CD4-positive, CD25-positive, alpha-beta regulatory T cell (primary cell): ENCODE measurements at regions not wholly inside any gene's neighbourhood (a gene's known extent, or its start where the extent isn't known, plus 50 kb on each side); places are given as distances from the start of the nearest gene placed in this dataset.

Source experiments
- ATAC-seq, 2 donors: fragments of 150-1000 bp; cut with Tn5 transposase; one replicate each; pipeline ENCODE4 v1.10.0; 2021; ENCODE audit warnings: low read depth in 2 of 2, moderate number of reproducible peaks in 2 of 2, moderate library complexity in 1 of 2
- DNase-seq, 3 donors: peaks; one replicate each; pipeline versions ENCODE4 v3.0.0 to v3.0.0-alpha.2; 2012 to 2022; ENCODE audit warnings: mixed read lengths in 1 of 3
- H3K27ac ChIP-seq: one replicate; pipeline ENCODE4 v1.7.0; 2013; ENCODE audit warnings: mild to moderate bottlenecking, low read length; ENCODE audit not compliant: insufficient read depth, poor library complexity, severe bottlenecking
- H3K27me3 ChIP-seq: one replicate; pipeline ENCODE4 v1.7.0; 2013; ENCODE audit warnings: low read length; ENCODE audit not compliant: control insufficient read depth, insufficient read depth
- H3K36me3 ChIP-seq: one replicate; pipeline ENCODE4 v1.7.0; 2013; ENCODE audit warnings: mild to moderate bottlenecking, low read length, moderate library complexity; ENCODE audit not compliant: control insufficient read depth, insufficient read depth
- H3K4me1 ChIP-seq: 2 replicates; pipeline ENCODE4 v1.7.0; 2013; ENCODE audit warnings: mild to moderate bottlenecking, low read length; ENCODE audit not compliant: insufficient read depth, control insufficient read depth, poor library complexity, severe bottlenecking
- H3K4me3 ChIP-seq: one replicate; pipeline ENCODE4 v1.7.0; 2013; ENCODE audit warnings: low read depth, mild to moderate bottlenecking, low read length, moderate library complexity
- H3K9me3 ChIP-seq, 2 experiments: 1 replicate in 1 of 2; 2 replicates in 1 of 2; pipeline ENCODE4 v1.7.0; 2013; ENCODE audit warnings: low read length in 2 of 2, mild to moderate bottlenecking in 1 of 2, moderate library complexity in 1 of 2; ENCODE audit not compliant: control insufficient read depth in 2 of 2
- H3K27ac Mint-ChIP-seq, 3 donors: one replicate each; pipeline ENCODE4 v1.8.0; 2020 to 2022; ENCODE audit warnings: mild to moderate bottlenecking in 3 of 3, mixed read lengths in 3 of 3, moderate library complexity in 2 of 3
- H3K27me3 Mint-ChIP-seq: one replicate; pipeline ENCODE4 v1.8.0; 2022; ENCODE audit warnings: mild to moderate bottlenecking, mixed read lengths
- H3K36me3 Mint-ChIP-seq: one replicate; pipeline ENCODE4 v1.8.0; 2020; ENCODE audit warnings: mixed read lengths
- H3K4me1 Mint-ChIP-seq, 4 donors: one replicate each; pipeline ENCODE4 v1.8.0; 2020 to 2022; ENCODE audit warnings: mixed read lengths in 4 of 4, mild to moderate bottlenecking in 1 of 4
- H3K4me3 Mint-ChIP-seq, 4 donors: one replicate each; pipeline ENCODE4 v1.8.0; 2020 to 2022; ENCODE audit warnings: mild to moderate bottlenecking in 4 of 4, mixed read lengths in 4 of 4, moderate library complexity in 3 of 4
- H3K9me3 Mint-ChIP-seq, 7 donors: one replicate each; pipeline ENCODE4 v1.8.0; 2020 to 2022; ENCODE audit warnings: mixed read lengths in 7 of 7, mild to moderate bottlenecking in 3 of 7, moderate library complexity in 2 of 7

DNA sequence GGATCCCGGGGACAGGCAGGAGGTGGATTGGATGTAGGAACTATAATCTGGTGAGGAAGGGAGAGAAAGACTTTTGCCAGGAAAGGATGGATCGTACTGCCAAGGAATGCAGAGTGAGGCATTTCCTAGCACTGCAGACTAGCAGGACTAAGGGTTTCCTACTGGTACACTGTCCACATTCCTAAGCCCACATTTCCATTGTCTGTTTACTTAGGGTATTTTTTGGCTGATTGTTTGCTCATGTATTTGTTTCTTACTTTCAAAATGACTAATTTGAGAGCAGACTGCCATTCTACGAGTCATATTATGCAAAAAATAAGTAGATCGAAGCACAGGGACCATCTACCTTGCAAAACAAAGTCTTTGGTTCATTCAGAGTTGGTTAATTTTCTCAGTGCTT is 1029.5 kb upstream of the NR2F2 start:
- Mint-ChIP-seq H3K4me3 (no peak overlapping the region), H3K4me1 (peaks cover 0 to 5% (median 0%) of the 10 kb centered on the region in 4 donors)
- no peak for ATAC-seq

DNA sequence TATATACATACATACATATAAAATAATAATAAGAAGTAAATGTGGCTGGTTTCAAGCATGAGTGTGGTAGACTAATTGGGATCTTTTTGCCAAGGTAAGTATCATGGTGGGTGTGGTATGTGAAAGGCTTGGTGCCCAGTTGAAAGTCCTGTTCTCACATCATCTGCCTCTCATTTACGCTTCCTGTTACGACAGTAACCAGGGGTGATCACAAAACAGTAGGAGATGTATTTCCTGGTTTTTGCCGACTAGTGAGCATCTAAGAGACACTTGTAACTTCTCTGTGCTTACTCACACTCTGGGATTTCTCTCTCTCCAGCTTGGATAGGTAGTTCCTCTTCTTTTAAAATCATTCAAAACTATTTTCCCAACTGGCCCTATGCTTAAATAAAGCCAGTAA is 1028.3 kb upstream of the NR2F2 start:
- ATAC-seq (no peak), DNase-seq (no peak)
- H3K4me3 Mint-ChIP-seq = no peak overlapping the region
- peaks cover 0 to 5% (median 4%) of the 10 kb centered on the region in 7 donors for H3K9me3 Mint-ChIP-seq
- Histone ChIP-seq H3K4me3 (no peak overlapping the region), H3K9me3 (no peaks in the 10 kb centered on the region), H3K27me3 (no peaks in the 10 kb centered on the region), H3K4me1 (no peaks in the 10 kb centered on the region), H3K27ac (no peak overlapping the region), H3K36me3 (no peaks in the 10 kb centered on the region)
- no peaks in the 10 kb centered on the region for H3K27me3 Mint-ChIP-seq
- H3K27ac Mint-ChIP-seq = no peak overlapping the region
- H3K36me3 Mint-ChIP-seq = no peaks in the 10 kb centered on the region
- H3K4me1 Mint-ChIP-seq = peaks cover 0 to 5% (median 0%) of the 10 kb centered on the region in 4 donors

More for the DNA sequence above, 1029.5 kb upstream of the NR2F2 start:
- H3K9me3 Mint-ChIP-seq = peaks cover 0 to 5% (median 0%) of the 10 kb centered on the region in 7 donors
- DNase-seq = no peak
- H3K27ac Mint-ChIP-seq = no peak overlapping the region
- Histone ChIP-seq H3K27me3 (no peaks in the 10 kb centered on the region), H3K4me1 (no peaks in the 10 kb centered on the region), H3K4me3 (no peak overlapping the region), H3K9me3 (no peaks in the 10 kb centered on the region), H3K27ac (no peak overlapping the region), H3K36me3 (no peaks in the 10 kb centered on the region)
- no peaks in the 10 kb centered on the region for H3K27me3 Mint-ChIP-seq
- no peaks in the 10 kb centered on the region for H3K36me3 Mint-ChIP-seq

DNA sequence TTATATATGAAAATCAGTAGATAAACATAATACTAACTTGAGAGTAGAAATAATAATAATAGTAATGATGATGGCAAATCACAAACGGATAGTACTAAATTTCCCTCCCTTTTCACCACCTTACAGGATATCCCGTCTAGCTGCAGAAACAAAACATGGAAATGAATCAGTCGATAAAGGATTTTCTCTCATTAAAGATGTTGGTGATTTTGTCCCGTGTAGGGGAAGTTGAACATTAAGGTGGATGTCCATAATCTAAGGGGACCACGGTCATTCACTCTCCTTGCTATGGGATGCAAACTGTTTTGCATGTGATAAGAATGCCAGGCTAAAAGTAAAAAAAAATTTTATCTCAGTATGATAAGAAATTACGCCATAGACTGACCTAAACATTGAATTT is 1027.7 kb upstream of the NR2F2 start:
- no peaks in the 10 kb centered on the region for H3K4me1 ChIP-seq
- H3K36me3 ChIP-seq = no peaks in the 10 kb centered on the region
- no peaks in the 10 kb centered on the region for H3K9me3 ChIP-seq
- Mint-ChIP-seq H3K4me1 (peaks cover 0 to 5% (median 0%) of the 10 kb centered on the region in 4 donors), H3K27ac (no peak overlapping the region), H3K27me3 (no peaks in the 10 kb centered on the region), H3K9me3 (peaks cover 0 to 5% (median 4%) of the 10 kb centered on the region in 7 donors), H3K4me3 (no peak overlapping the region), H3K36me3 (no peaks in the 10 kb centered on the region)
- DNase-seq (no peak), ATAC-seq (no peak)
- no peak overlapping the region for H3K4me3 ChIP-seq
- no peaks in the 10 kb centered on the region for H3K27me3 ChIP-seq
- H3K27ac ChIP-seq = no peak overlapping the region

DNA sequence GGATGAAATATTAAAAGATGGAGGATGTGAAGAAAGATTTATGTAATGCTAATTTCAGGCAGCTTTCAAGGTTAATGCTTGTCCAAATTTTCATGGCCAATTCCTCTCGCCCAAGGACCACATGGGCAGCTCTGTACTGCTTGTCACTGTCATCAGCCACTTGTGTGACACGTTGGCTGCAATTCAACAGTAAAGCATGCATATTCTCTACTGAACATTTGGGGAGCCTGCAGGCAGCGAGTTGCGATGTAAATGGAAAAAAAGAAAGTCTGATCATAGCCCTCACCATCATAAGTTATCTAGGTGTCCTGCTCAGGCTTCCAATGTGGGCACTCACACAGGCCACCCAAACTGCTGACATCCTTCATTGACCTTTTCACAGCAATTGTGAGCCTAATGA is 1026.8 kb upstream of the NR2F2 start:
- no peak for DNase-seq
- Histone ChIP-seq H3K9me3 (no peaks in the 10 kb centered on the region), H3K27ac (no peak overlapping the region), H3K27me3 (no peaks in the 10 kb centered on the region), H3K4me3 (no peak overlapping the region), H3K4me1 (no peaks in the 10 kb centered on the region), H3K36me3 (no peaks in the 10 kb centered on the region)
- Mint-ChIP-seq H3K4me1 (peaks cover 0 to 3% (median 0%) of the 10 kb centered on the region in 4 donors), H3K27me3 (no peaks in the 10 kb centered on the region), H3K36me3 (no peaks in the 10 kb centered on the region), H3K27ac (no peak overlapping the region), H3K9me3 (peaks cover 0 to 5% (median 4%) of the 10 kb centered on the region in 7 donors), H3K4me3 (no peak overlapping the region)
- ATAC-seq = no peak

DNA sequence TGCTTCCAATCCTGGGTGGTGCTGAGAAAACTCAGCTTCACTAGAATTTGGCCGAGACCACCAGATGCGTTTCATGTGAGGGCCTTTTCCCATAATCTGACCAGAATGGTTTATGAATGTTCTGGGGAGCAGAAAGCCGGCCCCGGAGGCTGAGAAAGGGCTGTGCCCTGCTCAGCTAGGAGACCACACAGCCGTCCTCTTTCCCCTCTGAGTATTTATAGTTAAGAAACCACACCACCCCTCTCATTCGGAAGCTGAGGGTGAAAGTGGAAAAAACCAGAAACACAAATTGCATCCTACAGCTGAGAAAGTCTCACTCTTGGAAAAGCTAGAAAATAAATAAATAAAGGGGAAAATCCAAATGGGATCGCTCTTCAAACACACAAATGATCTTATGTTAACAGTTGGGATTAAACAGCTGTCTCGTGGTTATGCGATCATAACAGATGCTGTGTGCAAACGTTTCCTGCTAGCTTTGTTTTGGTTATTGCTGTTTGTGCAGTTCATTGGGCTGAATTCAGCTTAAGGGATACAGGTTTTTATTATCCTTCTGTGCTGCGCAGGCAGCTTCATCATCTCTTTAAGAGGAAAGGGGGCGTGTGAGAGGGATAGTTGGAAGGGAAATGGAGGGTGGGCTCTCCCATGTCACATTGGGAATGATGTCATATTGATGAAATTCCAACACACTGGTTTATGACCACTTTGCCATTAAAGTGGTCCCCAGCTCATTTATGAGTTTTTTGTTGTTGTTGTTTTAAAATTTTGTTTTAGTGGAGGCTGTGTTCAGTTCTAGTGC is 1026.2 kb upstream of the NR2F2 start:
- Mint-ChIP-seq H3K27ac (no peak overlapping the region), H3K4me1 (peaks cover 0 to 2% (median 0%) of the 10 kb centered on the region in 4 donors), H3K27me3 (no peaks in the 10 kb centered on the region), H3K9me3 (peaks cover 0 to 5% (median 4%) of the 10 kb centered on the region in 7 donors), H3K36me3 (no peaks in the 10 kb centered on the region), H3K4me3 (no peak overlapping the region)
- ATAC-seq = no peak
- H3K4me3 ChIP-seq = no peak overlapping the region
- H3K9me3 ChIP-seq = no peaks in the 10 kb centered on the region
- no peaks in the 10 kb centered on the region for H3K4me1 ChIP-seq
- DNase-seq = no peak
- H3K27ac ChIP-seq = no peak overlapping the region
- H3K27me3 ChIP-seq = no peaks in the 10 kb centered on the region
- H3K36me3 ChIP-seq = no peaks in the 10 kb centered on the region

DNA sequence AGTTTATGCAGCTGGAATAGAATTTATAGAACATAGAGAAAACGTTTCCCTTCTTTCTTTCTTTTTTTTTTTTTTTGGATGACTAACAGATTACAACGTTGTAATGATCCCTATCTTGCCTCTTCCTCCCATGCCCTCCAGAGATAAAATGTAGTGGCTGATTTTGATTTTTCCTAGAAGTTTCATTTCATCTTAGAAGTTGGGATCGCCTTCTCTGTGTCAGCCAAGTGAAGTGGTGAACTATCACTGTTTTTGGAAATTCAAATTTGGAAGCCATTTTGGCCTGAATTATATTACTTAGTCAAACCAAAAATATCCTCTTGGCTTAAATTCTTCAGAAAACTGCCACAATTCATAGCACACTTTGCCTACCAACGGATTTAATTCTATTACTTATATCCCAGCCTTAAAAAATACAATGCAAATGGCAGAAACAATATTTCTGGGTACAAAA is 1025.5 kb upstream of the NR2F2 start:
- Histone ChIP-seq H3K9me3 (no peaks in the 10 kb centered on the region), H3K4me1 (no peaks in the 10 kb centered on the region), H3K4me3 (no peak overlapping the region), H3K36me3 (no peaks in the 10 kb centered on the region), H3K27me3 (no peaks in the 10 kb centered on the region), H3K27ac (no peak overlapping the region)
- H3K27me3 Mint-ChIP-seq = no peaks in the 10 kb centered on the region
- H3K36me3 Mint-ChIP-seq = no peaks in the 10 kb centered on the region
- no peak overlapping the region for H3K27ac Mint-ChIP-seq
- DNase-seq = no peak
- no peak for ATAC-seq
- H3K4me1 Mint-ChIP-seq = peaks cover 0 to 2% (median 0%) of the 10 kb centered on the region in 4 donors
- H3K9me3 Mint-ChIP-seq = peaks cover 0 to 5% (median 4%) of the 10 kb centered on the region in 7 donors
- H3K4me3 Mint-ChIP-seq = no peak overlapping the region

DNA sequence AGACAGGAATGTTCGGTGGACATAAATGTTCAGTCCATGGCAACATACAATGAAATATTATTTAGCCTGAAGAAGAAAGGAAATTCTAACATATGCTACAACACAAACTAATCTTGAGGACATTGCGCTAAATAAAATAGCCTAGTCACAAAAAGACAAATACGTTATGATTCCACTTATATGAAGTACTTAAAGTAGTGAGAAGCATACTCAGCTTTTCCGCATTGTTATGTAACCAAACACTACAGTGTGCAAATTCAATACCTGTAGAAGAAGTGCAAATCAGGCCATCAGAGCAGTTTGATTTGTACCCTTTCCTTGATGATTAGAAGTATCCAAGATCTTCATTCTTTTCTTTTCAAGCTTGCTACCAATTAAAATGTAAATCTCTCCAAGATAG is 1023.4 kb upstream of the NR2F2 start:
- Histone ChIP-seq H3K27me3 (no peaks in the 10 kb centered on the region), H3K27ac (no peak overlapping the region), H3K9me3 (no peaks in the 10 kb centered on the region), H3K4me1 (no peaks in the 10 kb centered on the region), H3K4me3 (no peak overlapping the region), H3K36me3 (no peaks in the 10 kb centered on the region)
- DNase-seq = no peak
- Mint-ChIP-seq H3K4me1 (peaks cover 0 to 2% (median 0%) of the 10 kb centered on the region in 4 donors), H3K27ac (no peak overlapping the region), H3K36me3 (no peaks in the 10 kb centered on the region), H3K27me3 (no peaks in the 10 kb centered on the region), H3K9me3 (peaks cover 0 to 4% (median 0%) of the 10 kb centered on the region in 7 donors), H3K4me3 (no peak overlapping the region)
- ATAC-seq = no peak

DNA sequence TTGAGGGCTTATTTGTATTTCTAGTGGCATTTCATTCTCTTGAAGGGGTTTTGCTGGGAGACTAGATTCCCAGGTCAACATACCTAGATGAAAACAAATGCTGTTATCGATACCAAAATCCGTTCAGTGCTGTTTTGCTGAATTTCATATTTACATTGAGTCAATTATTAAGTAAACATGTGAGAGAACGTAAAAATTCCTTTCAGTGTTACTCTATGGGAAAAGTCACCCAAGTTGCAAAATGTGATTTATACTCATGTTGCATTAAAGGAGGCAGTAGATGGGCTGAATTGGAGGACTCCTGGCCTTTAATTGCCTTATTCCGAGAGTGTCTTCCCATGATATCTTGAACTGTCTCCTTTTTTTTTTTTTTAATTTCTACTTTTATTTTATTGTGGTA is 1011.3 kb upstream of the NR2F2 start:
- H3K9me3 ChIP-seq = no peaks in the 10 kb centered on the region
- H3K4me3 ChIP-seq = no peak overlapping the region
- peaks cover 1 to 11% (median 5%) of the 10 kb centered on the region in 7 donors for H3K9me3 Mint-ChIP-seq
- ATAC-seq = no peak
- no peaks in the 10 kb centered on the region for H3K4me1 ChIP-seq
- no peaks in the 10 kb centered on the region for H3K36me3 ChIP-seq
- H3K4me3 Mint-ChIP-seq = no peak overlapping the region
- no peaks in the 10 kb centered on the region for H3K36me3 Mint-ChIP-seq
- no peak for DNase-seq
- no peaks in the 10 kb centered on the region for H3K27me3 ChIP-seq
- H3K27ac ChIP-seq = no peak overlapping the region
- H3K4me1 Mint-ChIP-seq = no peaks in the 10 kb centered on the region
- H3K27me3 Mint-ChIP-seq = no peaks in the 10 kb centered on the region
- no peak overlapping the region for H3K27ac Mint-ChIP-seq
